ENCODE measurements at regions not wholly inside any gene's neighbourhood (a gene's known extent, or its start where the extent isn't known, plus 50 kb on each side); places are given as distances from the start of the nearest gene placed in this dataset.

- WGBS, 3 donors = 88 to 97% (median 93%) methylated on average over 1 of the region's 1 CpG
- FAIRE-seq (no peak), DNase-seq (no peak)
- no peaks in the 10 kb centered on the region for H3K4me1 ChIP-seq (ENCODE audit: control insufficient read depth in 3 of 3, insufficient read depth in 2 of 3, low read depth in 1 of 3, low read length in 2 of 3)
- H3K27ac ChIP-seq (ENCODE audit: low read depth in 1 of 3, low read length in 2 of 3) = no peak overlapping the region
- H3K27me3 ChIP-seq (ENCODE audit: control insufficient read depth in 3 of 3, insufficient read depth in 3 of 3, low read length in 3 of 3) = no peaks in the 10 kb centered on the region
- no peak overlapping the region for H3K4me3 ChIP-seq (ENCODE audit: low read depth in 1 of 3, low read length in 3 of 3)
- H3K36me3 ChIP-seq (ENCODE audit: control insufficient read depth in 3 of 3, insufficient read depth in 2 of 3, low read depth in 1 of 3, low read length in 3 of 3) = no peaks in the 10 kb centered on the region
- peaks cover 0 to 11% of the 10 kb centered on the region in 2 donors for H3K9me3 ChIP-seq (ENCODE audit: control insufficient read depth in 2 of 2, insufficient read depth in 1 of 2, low read depth in 1 of 2, low read length in 1 of 2)
These were observed 118.8 kb upstream of the GYPA start for GRCh38 chr4:144259285-144259684.

- Histone ChIP-seq H3K27ac (ENCODE audit: low read depth in 1 of 3, low read length in 2 of 3) (no peak overlapping the region), H3K9me3 (ENCODE audit: control insufficient read depth in 2 of 2, insufficient read depth in 1 of 2, low read depth in 1 of 2, low read length in 1 of 2) (no peaks in the 10 kb centered on the region), H3K4me3 (ENCODE audit: low read depth in 1 of 3, low read length in 3 of 3) (no peak overlapping the region), H3K27me3 (ENCODE audit: control insufficient read depth in 3 of 3, insufficient read depth in 3 of 3, low read length in 3 of 3) (no peaks in the 10 kb centered on the region), H3K36me3 (ENCODE audit: control insufficient read depth in 3 of 3, insufficient read depth in 2 of 3, low read depth in 1 of 3, low read length in 3 of 3) (no peaks in the 10 kb centered on the region), H3K4me1 (ENCODE audit: control insufficient read depth in 3 of 3, insufficient read depth in 2 of 3, low read depth in 1 of 3, low read length in 2 of 3) (no peaks in the 10 kb centered on the region)
- 33 to 71% (median 39%) methylated on average over 1 of the region's 1 CpG for WGBS, 3 donors
- FAIRE-seq (no peak), DNase-seq (no peak)
These were observed 126.6 kb upstream of the GYPA start for GRCh38 chr4:144267084-144267483.

GRCh38 chr4:144280688-144281087 is 140.2 kb upstream of the GYPA start:
- Histone ChIP-seq H3K36me3 (ENCODE audit: control insufficient read depth in 3 of 3, insufficient read depth in 2 of 3, low read depth in 1 of 3, low read length in 3 of 3) (no peaks in the 10 kb centered on the region), H3K9me3 (ENCODE audit: control insufficient read depth in 2 of 2, insufficient read depth in 1 of 2, low read depth in 1 of 2, low read length in 1 of 2) (no peaks in the 10 kb centered on the region), H3K4me3 (ENCODE audit: low read depth in 1 of 3, low read length in 3 of 3) (no peak overlapping the region), H3K27me3 (ENCODE audit: control insufficient read depth in 3 of 3, insufficient read depth in 3 of 3, low read length in 3 of 3) (no peaks in the 10 kb centered on the region), H3K27ac (ENCODE audit: low read depth in 1 of 3, low read length in 2 of 3) (no peak overlapping the region), H3K4me1 (ENCODE audit: control insufficient read depth in 3 of 3, insufficient read depth in 2 of 3, low read depth in 1 of 3, low read length in 2 of 3) (no peaks in the 10 kb centered on the region)
- DNase-seq (no peak), FAIRE-seq (no peak)

- H3K27me3 ChIP-seq (ENCODE audit: control insufficient read depth in 3 of 3, insufficient read depth in 3 of 3, low read length in 3 of 3) = no peaks in the 10 kb centered on the region
- 27 to 47% (median 37%) methylated on average over 6 of the region's 6 CpGs for WGBS, 3 donors
- DNase-seq (no peak), FAIRE-seq (no peak)
- no peak overlapping the region for H3K27ac ChIP-seq (ENCODE audit: low read depth in 1 of 3, low read length in 2 of 3)
- no peaks in the 10 kb centered on the region for H3K9me3 ChIP-seq (ENCODE audit: control insufficient read depth in 2 of 2, insufficient read depth in 1 of 2, low read depth in 1 of 2, low read length in 1 of 2)
- H3K4me3 ChIP-seq (ENCODE audit: low read depth in 1 of 3, low read length in 3 of 3) = no peak overlapping the region
- H3K4me1 ChIP-seq (ENCODE audit: control insufficient read depth in 3 of 3, insufficient read depth in 2 of 3, low read depth in 1 of 3, low read length in 2 of 3) = no peaks in the 10 kb centered on the region
- no peaks in the 10 kb centered on the region for H3K36me3 ChIP-seq (ENCODE audit: control insufficient read depth in 3 of 3, insufficient read depth in 2 of 3, low read depth in 1 of 3, low read length in 3 of 3)
These were observed 143.0 kb upstream of the GYPA start for GRCh38 chr4:144283526-144283925.

- Histone ChIP-seq H3K4me3 (ENCODE audit: low read depth in 1 of 3, low read length in 3 of 3) (no peak overlapping the region), H3K36me3 (ENCODE audit: control insufficient read depth in 3 of 3, insufficient read depth in 2 of 3, low read depth in 1 of 3, low read length in 3 of 3) (no peaks in the 10 kb centered on the region), H3K4me1 (ENCODE audit: control insufficient read depth in 3 of 3, insufficient read depth in 2 of 3, low read depth in 1 of 3, low read length in 2 of 3) (no peaks in the 10 kb centered on the region), H3K9me3 (ENCODE audit: control insufficient read depth in 2 of 2, insufficient read depth in 1 of 2, low read depth in 1 of 2, low read length in 1 of 2) (no peaks in the 10 kb centered on the region), H3K27ac (ENCODE audit: low read depth in 1 of 3, low read length in 2 of 3) (no peak overlapping the region), H3K27me3 (ENCODE audit: control insufficient read depth in 3 of 3, insufficient read depth in 3 of 3, low read length in 3 of 3) (no peaks in the 10 kb centered on the region)
- DNase-seq (no peak), FAIRE-seq (no peak)
These were observed 143.5 kb upstream of the GYPA start for GRCh38 chr4:144284026-144284425.

GRCh38 chr4:144288011-144288903 is 147.7 kb upstream of the GYPA start:
- no peaks in the 10 kb centered on the region for H3K36me3 ChIP-seq (ENCODE audit: control insufficient read depth in 3 of 3, insufficient read depth in 2 of 3, low read depth in 1 of 3, low read length in 3 of 3)

GRCh38 chr4:144289667-144290428 is 149.3 kb upstream of the GYPA start:
- Histone ChIP-seq H3K4me1 (ENCODE audit: control insufficient read depth in 3 of 3, insufficient read depth in 2 of 3, low read depth in 1 of 3, low read length in 2 of 3) (no peaks in the 10 kb centered on the region), H3K27me3 (ENCODE audit: control insufficient read depth in 3 of 3, insufficient read depth in 3 of 3, low read length in 3 of 3) (no peaks in the 10 kb centered on the region), H3K27ac (ENCODE audit: low read depth in 1 of 3, low read length in 2 of 3) (no peak overlapping the region), H3K4me3 (ENCODE audit: low read depth in 1 of 3, low read length in 3 of 3) (no peak overlapping the region), H3K36me3 (ENCODE audit: control insufficient read depth in 3 of 3, insufficient read depth in 2 of 3, low read depth in 1 of 3, low read length in 3 of 3) (no peaks in the 10 kb centered on the region), H3K9me3 (ENCODE audit: control insufficient read depth in 2 of 2, insufficient read depth in 1 of 2, low read depth in 1 of 2, low read length in 1 of 2) (no peaks in the 10 kb centered on the region)
- FAIRE-seq = no peak
- no peak for DNase-seq
- 70 to 82% (median 80%) methylated on average over 1 of the region's 1 CpG for WGBS, 3 donors

More at GRCh38 chr4:144288011-144288903, 147.7 kb upstream of the GYPA start:
- no peaks in the 10 kb centered on the region for H3K27me3 ChIP-seq (ENCODE audit: control insufficient read depth in 3 of 3, insufficient read depth in 3 of 3, low read length in 3 of 3)
- no peak overlapping the region for H3K4me3 ChIP-seq (ENCODE audit: low read depth in 1 of 3, low read length in 3 of 3)
- DNase-seq (no peak), FAIRE-seq (no peak)
- no peaks in the 10 kb centered on the region for H3K9me3 ChIP-seq (ENCODE audit: control insufficient read depth in 2 of 2, insufficient read depth in 1 of 2, low read depth in 1 of 2, low read length in 1 of 2)
- 80 to 86% (median 81%) methylated on average over 6 of the region's 6 CpGs for WGBS, 3 donors
- H3K27ac ChIP-seq (ENCODE audit: low read depth in 1 of 3, low read length in 2 of 3) = no peak overlapping the region
- no peaks in the 10 kb centered on the region for H3K4me1 ChIP-seq (ENCODE audit: control insufficient read depth in 3 of 3, insufficient read depth in 2 of 3, low read depth in 1 of 3, low read length in 2 of 3)

- H3K36me3 ChIP-seq (ENCODE audit: control insufficient read depth in 3 of 3, insufficient read depth in 2 of 3, low read depth in 1 of 3, low read length in 3 of 3) = no peaks in the 10 kb centered on the region
- H3K27ac ChIP-seq (ENCODE audit: low read depth in 1 of 3, low read length in 2 of 3) = no peak overlapping the region
- DNase-seq = no peak
- no peak for FAIRE-seq
- H3K27me3 ChIP-seq (ENCODE audit: control insufficient read depth in 3 of 3, insufficient read depth in 3 of 3, low read length in 3 of 3) = no peaks in the 10 kb centered on the region
- H3K4me3 ChIP-seq (ENCODE audit: low read depth in 1 of 3, low read length in 3 of 3) = no peak overlapping the region
- H3K9me3 ChIP-seq (ENCODE audit: control insufficient read depth in 2 of 2, insufficient read depth in 1 of 2, low read depth in 1 of 2, low read length in 1 of 2) = no peaks in the 10 kb centered on the region
- 48 to 72% (median 60%) methylated on average over 4 of the region's 4 CpGs for WGBS, 3 donors
- no peaks in the 10 kb centered on the region for H3K4me1 ChIP-seq (ENCODE audit: control insufficient read depth in 3 of 3, insufficient read depth in 2 of 3, low read depth in 1 of 3, low read length in 2 of 3)
These were observed 150.6 kb upstream of the GYPA start for GRCh38 chr4:144291164-144291563.
